GM12878 (cell line): ENCODE measurements at regions not wholly inside any gene's neighbourhood (a gene's known extent, or its start where the extent isn't known, plus 50 kb on each side); places are given as distances from the start of the nearest gene placed in this dataset.

Experiments used
- ATAC-seq: fragments of 200-7000 bp; cut with Tn5 transposase; 3 replicates; pipeline ENCODE4 v1.9.1; 2020; ENCODE audit warnings: mild to moderate bottlenecking, moderate library complexity
- BruUV-seq: library from RNA; stranded (reverse); fragments of 400-500 nt; replicated peaks from 2 replicates; lab custom pipeline; 2021; lab: Mats Ljungman, UMichigan
- CTCF ChIA-PET: fragments of 300-600 bp; sonication (Branson Sonifier 250); formaldehyde crosslinking; extraction: SDS; loops from one replicate; lab custom pipeline; 2021; ENCODE audit warnings: inconsistent platforms; lab: Yijun Ruan, JAX
- POLR2A ChIA-PET: fragments of 350-600 bp; formaldehyde crosslinking; extraction: SDS; loops from one replicate; lab custom pipeline; 2021; ENCODE audit warnings: inconsistent platforms; lab: Charles Lee
- RAD21 ChIA-PET: fragments of 300-600 bp; sonication (Branson Sonifier 250); formaldehyde crosslinking; loops from one replicate; lab custom pipeline; 2023; ENCODE audit warnings: antibody characterized with exemption; ENCODE audit not compliant: unreplicated experiment; lab: Charles Lee
- SMC1A ChIA-PET: fragments of 300-600 bp; sonication (Branson Sonifier 250); formaldehyde crosslinking; loops from one replicate; lab custom pipeline; 2023; ENCODE audit not compliant: unreplicated experiment, uncharacterized antibody; lab: Charles Lee
- DNase-seq: peaks from one replicate; pipeline ENCODE4 v3.0.0-alpha.2; 2011; ENCODE audit warnings: low read depth, low spot score
- FAIRE-seq: peaks from 3 replicates; lab custom pipeline; 2011; peaks lifted over from hg19 to GRCh38; lab: Jason Lieb, UNC
- H2AFZ ChIP-seq: 2 replicates; pipeline ENCODE4 v1.6.0; 2011; ENCODE audit warnings: low read depth, low read length, control low read depth; ENCODE audit not compliant: control insufficient read depth
- H3K27ac ChIP-seq: 2 replicates; pipeline ENCODE4 v1.5.1; 2011; ENCODE audit warnings: control low read depth; ENCODE audit not compliant: control insufficient read depth, insufficient read depth
- H3K27me3 ChIP-seq, 2 experiments: replicated peaks in 1 of 2; 2 replicates each; pipeline versions ENCODE4 v1.6.0 to v1.6.1; 2011; ENCODE audit warnings: low read length in 1 of 2; ENCODE audit not compliant: control insufficient read depth in 2 of 2, insufficient read depth in 2 of 2
- H3K36me3 ChIP-seq, 2 experiments: 2 replicates each; pipeline ENCODE4 v1.5.1; 2011; ENCODE audit warnings: low read length in 1 of 2; ENCODE audit not compliant: control insufficient read depth in 2 of 2, insufficient read depth in 2 of 2
- H3K4me1 ChIP-seq: 2 replicates; pipeline ENCODE4 v1.6.1; 2011; ENCODE audit warnings: mild to moderate bottlenecking, low read length, moderate library complexity, mixed read lengths; ENCODE audit not compliant: control insufficient read depth, insufficient read depth
- H3K4me2 ChIP-seq: 2 replicates; pipeline ENCODE4 v1.6.0; 2011; ENCODE audit warnings: control low read depth; ENCODE audit not compliant: control insufficient read depth, insufficient read depth
- H3K4me3 ChIP-seq: fragments of 200-600 bp; sonication (generic); 2 replicates; pipeline ENCODE4 v1.5.1; 2016
- H3K79me2 ChIP-seq: 2 replicates; pipeline ENCODE4 v1.6.0; 2011; ENCODE audit warnings: low read length; ENCODE audit not compliant: control insufficient read depth, insufficient read depth
- H3K9ac ChIP-seq: 2 replicates; pipeline ENCODE4 v1.8.0; 2011; ENCODE audit warnings: low read length, control low read depth, mixed read lengths; ENCODE audit not compliant: control insufficient read depth, insufficient read depth
- H3K9me3 ChIP-seq: replicated peaks from 3 replicates; pipeline ENCODE4 v1.5.1; 2011; ENCODE audit warnings: mild to moderate bottlenecking, low read length; ENCODE audit not compliant: control insufficient read depth, insufficient read depth
- H4K20me1 ChIP-seq: 2 replicates; pipeline ENCODE4 v1.6.0; 2011; ENCODE audit not compliant: control insufficient read depth, insufficient read depth
- CREB1 ChIP-seq: IDR thresholded peaks from 2 replicates; pipeline ENCODE4 v1.6.1; 2012; ENCODE audit warnings: low read depth, mild to moderate bottlenecking, inconsistent platforms
- CREM ChIP-seq: IDR thresholded peaks from 2 replicates; pipeline ENCODE4 v1.6.1; 2014; ENCODE audit warnings: antibody characterized with exemption, low read depth
- EED ChIP-seq: sonication (generic); IDR thresholded peaks from 2 replicates; pipeline ENCODE4 v1.6.1; 2016; ENCODE audit warnings: antibody characterized with exemption, low read depth
- ESRRA ChIP-seq: IDR thresholded peaks from 2 replicates; pipeline ENCODE4 v1.6.1; 2012; ENCODE audit warnings: mild to moderate bottlenecking, low read length, improper control_type of control experiment
- GABPA ChIP-seq: IDR thresholded peaks from 2 replicates; pipeline ENCODE4 v1.6.1; 2014; ENCODE audit warnings: antibody characterized with exemption, low read depth, mild to moderate bottlenecking, inconsistent platforms
- HDGF ChIP-seq: fragments of 450-650 bp; IDR thresholded peaks from 2 replicates; pipeline ENCODE4 v1.6.1; 2016; ENCODE audit warnings: antibody characterized with exemption
- IKZF2 ChIP-seq, 2 experiments: fragments of 450-650 bp; IDR thresholded peaks; 2 replicates each; pipeline ENCODE4 v1.6.1; 2017; ENCODE audit warnings: mild to moderate bottlenecking in 2 of 2, moderate library complexity in 2 of 2
- JUNB ChIP-seq: IDR thresholded peaks from 2 replicates; pipeline ENCODE4 v1.6.1; 2016; ENCODE audit warnings: antibody characterized with exemption, mild to moderate bottlenecking
- LARP7 ChIP-seq: fragments of 450-650 bp; IDR thresholded peaks from 2 replicates; pipeline ENCODE4 v1.6.1; 2017; ENCODE audit warnings: mild to moderate bottlenecking
- MEF2B ChIP-seq: fragments of 450-650 bp; IDR thresholded peaks from 2 replicates; pipeline ENCODE4 v1.6.1; 2018; ENCODE audit warnings: mild to moderate bottlenecking, moderate library complexity; ENCODE audit not compliant: partially characterized antibody, poor library complexity, severe bottlenecking
- NFIC ChIP-seq: IDR thresholded peaks from 2 replicates; pipeline ENCODE4 v1.6.1; 2012; ENCODE audit warnings: low read depth, mild to moderate bottlenecking, inconsistent platforms, low read length, moderate library complexity
- NFYB ChIP-seq: IDR thresholded peaks from 2 replicates; pipeline ENCODE4 v1.6.1; 2011; ENCODE audit warnings: low read depth, mild to moderate bottlenecking, low read length, improper control_type of control experiment, moderate library complexity; ENCODE audit not compliant: insufficient read depth
- PAX8 ChIP-seq: fragments of 450-650 bp; IDR thresholded peaks from 2 replicates; pipeline ENCODE4 v1.6.1; 2017; ENCODE audit warnings: mild to moderate bottlenecking, moderate library complexity
- ZBED1 ChIP-seq: IDR thresholded peaks from 2 replicates; pipeline ENCODE4 v1.6.1; 2016; ENCODE audit warnings: borderline replicate concordance
- ZNF384 ChIP-seq: IDR thresholded peaks from 2 replicates; pipeline ENCODE4 v1.6.1; 2012; ENCODE audit warnings: low read depth, mild to moderate bottlenecking, low read length, improper control_type of control experiment, borderline replicate concordance
- ZSCAN29 ChIP-seq: fragments of 450-650 bp; IDR thresholded peaks from 2 replicates; pipeline ENCODE4 v1.6.1; 2017; ENCODE audit warnings: mild to moderate bottlenecking, moderate library complexity
- WGBS: methylation state at CpG from one replicate; pipeline ENCODE4 v1.1.6; 2016; ENCODE audit warnings: low lambda C conversion rate; ENCODE audit not compliant: insufficient replicate concordance, insufficient coverage; ENCODE audit errors: missing lambda C conversion rate; 5-methylcytosine and 5-hydroxymethylcytosine counted together
- in situ Hi-C: fragments of 300-500 bp; cut with MboI; formaldehyde crosslinking; loops from 9 replicates; pipeline ENCODE4 v1.14.3; 2018; ENCODE audit warnings: mixed read lengths
- intact Hi-C: fragments of 100-400 bp; cut with micrococcal nuclease; formaldehyde crosslinking; loops from one replicate; pipeline ENCODE4 v1.14.2; 2022; ENCODE audit not compliant: unreplicated experiment
- TF ChIP-seq, protein P1 (sequence below): fragments of 450-650 bp; formaldehyde crosslinking; IDR thresholded peaks from 2 replicates; pipeline ENCODE4 v1.4.0; 2020; ENCODE audit warnings: mild to moderate bottlenecking, moderate library complexity
- TF ChIP-seq, protein P2 (sequence below): IDR thresholded peaks from 2 replicates; pipeline ENCODE4 v1.6.1; 2012; ENCODE audit warnings: low read length, inconsistent platforms
- TF ChIP-seq, protein P3 (sequence below): IDR thresholded peaks from 2 replicates; pipeline ENCODE4 v1.6.1; 2011; ENCODE audit warnings: low read depth, mild to moderate bottlenecking, low read length, moderate library complexity, borderline replicate concordance; ENCODE audit errors: extremely low read depth

DNA sequence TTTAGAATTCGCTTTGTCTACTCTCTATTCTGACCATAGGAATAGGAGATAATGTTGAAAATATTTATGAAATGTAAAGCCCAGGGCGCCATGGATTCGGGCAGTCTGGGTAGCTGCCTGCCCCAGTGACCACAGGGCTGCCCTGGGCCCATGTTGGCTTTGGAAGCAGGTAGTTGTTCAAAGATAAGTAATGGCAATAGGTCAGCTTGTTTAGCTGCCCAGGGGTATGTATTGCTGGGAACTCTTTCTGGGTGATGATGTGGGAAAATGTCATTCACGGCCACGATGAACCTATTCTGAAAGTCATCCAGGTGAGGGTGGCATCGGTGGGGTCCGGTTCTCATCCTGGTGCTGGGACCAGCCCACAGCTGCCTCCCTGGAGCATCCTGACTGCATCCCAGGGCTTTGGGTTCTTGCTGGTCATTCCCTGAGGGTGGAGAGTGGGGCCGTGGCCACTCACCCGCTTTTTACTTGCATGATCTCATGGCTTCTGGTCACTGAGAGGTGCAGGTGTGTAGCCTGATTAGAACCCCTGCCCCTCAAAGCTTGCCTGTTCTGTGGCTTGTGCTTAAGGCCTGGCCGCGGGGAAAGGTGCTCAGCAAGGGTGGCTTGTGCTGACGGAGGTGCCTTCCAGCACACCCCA lies 102.8 kb downstream of the ERMARD start:
- no peak overlapping the region for H2AFZ ChIP-seq
- H3K4me2 ChIP-seq = no peak overlapping the region
- ChIA-PET POLR2A (no interaction called here), SMC1A (no interaction called here), RAD21 (no interaction called here), CTCF (no interaction called here)
- FAIRE-seq = no peak
- no peaks in the 10 kb centered on the region for H4K20me1 ChIP-seq
- no peaks in the 10 kb centered on the region for H3K27me3 ChIP-seq
- intact Hi-C loops (no loop called here), in situ Hi-C loops (no loop called here)
- 40% methylated on average over 12 of the region's 12 CpGs for whole genome bisulfite sequencing
- ATAC-seq = no peak
- H3K4me1 ChIP-seq = no peaks in the 10 kb centered on the region
- no peak overlapping the region for H3K27ac ChIP-seq
- no peaks in the 10 kb centered on the region; the same call in 2 of the 3 replicates for H3K9me3 ChIP-seq
- no peaks in the 10 kb centered on the region for H3K36me3 ChIP-seq
- H3K9ac ChIP-seq = no peak overlapping the region
- BruUV-seq = no TSS peak
- DNase-seq = no peak
- no peak overlapping the region for H3K4me3 ChIP-seq
- no peaks in the 10 kb centered on the region for H3K79me2 ChIP-seq
- no peak for TF ChIP-seq ESRRA
- no peak for TF ChIP-seq CREM
- TF ChIP-seq GABPA = no peak
- TF ChIP-seq, protein P1, sequence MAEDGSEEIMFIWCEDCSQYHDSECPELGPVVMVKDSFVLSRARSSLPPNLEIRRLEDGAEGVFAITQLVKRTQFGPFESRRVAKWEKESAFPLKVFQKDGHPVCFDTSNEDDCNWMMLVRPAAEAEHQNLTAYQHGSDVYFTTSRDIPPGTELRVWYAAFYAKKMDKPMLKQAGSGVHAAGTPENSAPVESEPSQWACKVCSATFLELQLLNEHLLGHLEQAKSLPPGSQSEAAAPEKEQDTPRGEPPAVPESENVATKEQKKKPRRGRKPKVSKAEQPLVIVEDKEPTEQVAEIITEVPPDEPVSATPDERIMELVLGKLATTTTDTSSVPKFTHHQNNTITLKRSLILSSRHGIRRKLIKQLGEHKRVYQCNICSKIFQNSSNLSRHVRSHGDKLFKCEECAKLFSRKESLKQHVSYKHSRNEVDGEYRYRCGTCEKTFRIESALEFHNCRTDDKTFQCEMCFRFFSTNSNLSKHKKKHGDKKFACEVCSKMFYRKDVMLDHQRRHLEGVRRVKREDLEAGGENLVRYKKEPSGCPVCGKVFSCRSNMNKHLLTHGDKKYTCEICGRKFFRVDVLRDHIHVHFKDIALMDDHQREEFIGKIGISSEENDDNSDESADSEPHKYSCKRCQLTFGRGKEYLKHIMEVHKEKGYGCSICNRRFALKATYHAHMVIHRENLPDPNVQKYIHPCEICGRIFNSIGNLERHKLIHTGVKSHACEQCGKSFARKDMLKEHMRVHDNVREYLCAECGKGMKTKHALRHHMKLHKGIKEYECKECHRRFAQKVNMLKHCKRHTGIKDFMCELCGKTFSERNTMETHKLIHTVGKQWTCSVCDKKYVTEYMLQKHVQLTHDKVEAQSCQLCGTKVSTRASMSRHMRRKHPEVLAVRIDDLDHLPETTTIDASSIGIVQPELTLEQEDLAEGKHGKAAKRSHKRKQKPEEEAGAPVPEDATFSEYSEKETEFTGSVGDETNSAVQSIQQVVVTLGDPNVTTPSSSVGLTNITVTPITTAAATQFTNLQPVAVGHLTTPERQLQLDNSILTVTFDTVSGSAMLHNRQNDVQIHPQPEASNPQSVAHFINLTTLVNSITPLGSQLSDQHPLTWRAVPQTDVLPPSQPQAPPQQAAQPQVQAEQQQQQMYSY (CRISPR knock-in tag) = no peak
- no peak for TF ChIP-seq NFYB
- TF ChIP-seq JUNB = no peak
- TF ChIP-seq ZSCAN29 = no peak
- no peak for TF ChIP-seq MEF2B
- no peak for TF ChIP-seq HDGF
- no peak for TF ChIP-seq LARP7
- TF ChIP-seq, protein P2, sequence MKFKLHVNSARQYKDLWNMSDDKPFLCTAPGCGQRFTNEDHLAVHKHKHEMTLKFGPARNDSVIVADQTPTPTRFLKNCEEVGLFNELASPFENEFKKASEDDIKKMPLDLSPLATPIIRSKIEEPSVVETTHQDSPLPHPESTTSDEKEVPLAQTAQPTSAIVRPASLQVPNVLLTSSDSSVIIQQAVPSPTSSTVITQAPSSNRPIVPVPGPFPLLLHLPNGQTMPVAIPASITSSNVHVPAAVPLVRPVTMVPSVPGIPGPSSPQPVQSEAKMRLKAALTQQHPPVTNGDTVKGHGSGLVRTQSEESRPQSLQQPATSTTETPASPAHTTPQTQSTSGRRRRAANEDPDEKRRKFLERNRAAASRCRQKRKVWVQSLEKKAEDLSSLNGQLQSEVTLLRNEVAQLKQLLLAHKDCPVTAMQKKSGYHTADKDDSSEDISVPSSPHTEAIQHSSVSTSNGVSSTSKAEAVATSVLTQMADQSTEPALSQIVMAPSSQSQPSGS = no peak
- no peak for TF ChIP-seq ZBED1
- TF ChIP-seq PAX8 = no peak
- TF ChIP-seq CREB1 = no peak
- no peak for TF ChIP-seq IKZF2 (IDR thresholded peaks at IDR 0.05)
- no peak for TF ChIP-seq EED
- TF ChIP-seq ZNF384 = no peak
- no peak for TF ChIP-seq NFIC
- TF ChIP-seq, protein P3, sequence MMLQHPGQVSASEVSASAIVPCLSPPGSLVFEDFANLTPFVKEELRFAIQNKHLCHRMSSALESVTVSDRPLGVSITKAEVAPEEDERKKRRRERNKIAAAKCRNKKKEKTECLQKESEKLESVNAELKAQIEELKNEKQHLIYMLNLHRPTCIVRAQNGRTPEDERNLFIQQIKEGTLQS = no peak
